Activated T-helper 17 cell treated with anti-CD3 and anti-CD28 coated beads, Interleukin-2, amount 50 U/mL, for 72 hours (primary cell): ENCODE measurements at regions not wholly inside any gene's neighbourhood (a gene's known extent, or its start where the extent isn't known, plus 50 kb on each side); places are given as distances from the start of the nearest gene placed in this dataset.

Experiments
- ATAC-seq: fragments of 150-1000 bp; cut with Tn5 transposase; replicated peaks from 2 replicates; pipeline ENCODE4 v1.10.0; 2021; ENCODE audit warnings: mild to moderate bottlenecking, moderate library complexity
- H3K27ac Mint-ChIP-seq: one replicate; pipeline ENCODE4 v1.8.0; 2022; ENCODE audit warnings: mixed read lengths
- H3K27me3 Mint-ChIP-seq: one replicate; pipeline ENCODE4 v1.8.0; 2022; ENCODE audit warnings: mixed read lengths
- H3K36me3 Mint-ChIP-seq: one replicate; pipeline ENCODE4 v1.8.0; 2022; ENCODE audit warnings: low read depth, mild to moderate bottlenecking, mixed read lengths
- H3K4me1 Mint-ChIP-seq: one replicate; pipeline ENCODE4 v1.8.0; 2022; ENCODE audit warnings: mixed read lengths
- H3K4me3 Mint-ChIP-seq: one replicate; pipeline ENCODE4 v1.8.0; 2022; ENCODE audit warnings: mild to moderate bottlenecking, mixed read lengths
- H3K9me3 Mint-ChIP-seq: one replicate; pipeline ENCODE4 v1.8.0; 2022; ENCODE audit warnings: mixed read lengths

DNA sequence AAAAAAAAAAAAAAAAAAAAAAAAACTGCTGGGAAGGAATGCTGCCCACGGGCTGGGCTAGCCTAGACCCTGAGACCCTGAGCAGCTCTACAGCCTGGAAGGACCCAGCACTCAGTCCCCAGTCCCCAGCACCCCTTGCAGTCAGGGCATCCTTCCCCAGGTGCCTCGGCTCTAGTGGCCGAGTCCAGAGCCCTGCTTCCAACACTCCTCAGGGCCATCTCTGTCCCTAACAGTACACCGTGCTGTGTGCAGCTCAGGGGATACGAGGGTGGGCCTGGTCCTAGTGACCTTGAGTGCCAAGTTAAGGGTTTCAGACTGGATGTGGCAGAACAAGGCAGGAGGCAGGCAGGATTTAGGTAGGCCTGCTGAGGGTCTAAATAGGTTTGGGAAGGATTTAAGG is 50.2 kb upstream of the LRP8 start:
- ATAC-seq: no peak
- Mint-ChIP-seq H3K27me3 (no peaks in the 10 kb centered on the region), H3K4me1 (no peaks in the 10 kb centered on the region), H3K27ac (no peak overlapping the region), H3K36me3 (no peaks in the 10 kb centered on the region), H3K9me3 (no peaks in the 10 kb centered on the region), H3K4me3 (no peak overlapping the region)

DNA sequence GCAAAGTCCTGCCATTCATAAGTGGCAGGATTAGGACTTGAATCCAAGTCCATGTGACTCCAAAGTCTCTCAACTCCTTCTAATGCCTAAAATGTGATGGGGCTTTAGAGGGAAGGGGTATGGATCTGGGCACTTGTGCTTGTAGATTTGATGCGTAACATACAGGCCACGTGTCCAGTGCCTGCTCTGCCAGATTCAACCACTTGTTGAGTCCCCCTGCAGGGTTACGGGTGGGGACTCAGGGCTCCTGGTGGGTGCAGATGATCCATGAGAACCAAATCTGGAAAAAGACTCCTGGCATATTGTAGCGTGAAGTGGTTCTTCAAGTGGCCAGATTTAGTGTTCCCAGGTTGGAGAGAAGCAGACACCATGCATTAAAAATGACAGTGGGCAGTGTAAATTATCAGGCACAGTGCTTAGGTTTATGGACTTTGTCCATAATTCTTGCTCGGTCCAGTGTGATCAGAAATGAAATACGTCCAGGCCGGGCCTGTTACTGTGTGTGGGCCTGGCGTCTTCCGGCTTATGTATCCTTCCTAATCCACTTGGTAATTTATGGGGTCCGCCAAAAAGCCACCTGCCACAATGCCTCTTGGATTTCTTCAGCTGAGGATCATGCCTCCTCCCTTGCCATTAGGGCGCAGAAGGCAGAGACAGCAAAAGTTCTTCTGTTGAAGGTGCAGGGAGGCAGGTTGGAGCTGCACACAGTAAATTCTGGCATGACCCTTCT is 51.2 kb upstream of the LRP8 start:
- Mint-ChIP-seq H3K36me3 (no peaks in the 10 kb centered on the region), H3K4me1 (no peaks in the 10 kb centered on the region), H3K4me3 (no peak overlapping the region), H3K27ac (no peak overlapping the region), H3K27me3 (no peaks in the 10 kb centered on the region), H3K9me3 (no peaks in the 10 kb centered on the region)
- no peak for ATAC-seq

DNA sequence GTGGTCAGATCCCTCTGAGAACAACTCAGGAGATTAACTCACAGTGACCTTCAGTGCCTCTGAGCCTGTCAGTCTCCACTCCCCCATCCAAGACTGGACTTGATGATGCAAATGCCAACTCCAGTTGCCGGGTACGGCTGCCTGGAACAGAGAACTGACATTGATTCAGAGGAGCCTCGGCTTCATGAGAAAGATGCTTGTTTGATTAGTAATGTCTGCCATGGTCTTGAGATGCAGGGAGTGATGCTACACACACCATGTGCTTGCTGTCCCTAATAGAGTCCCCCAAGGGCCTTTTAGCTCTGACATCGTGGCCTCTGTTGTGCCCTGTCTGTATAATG is 51.8 kb upstream of the LRP8 start:
- ATAC-seq: no peak
- Mint-ChIP-seq H3K4me1 (no peaks in the 10 kb centered on the region), H3K9me3 (no peaks in the 10 kb centered on the region), H3K27ac (no peak overlapping the region), H3K4me3 (no peak overlapping the region), H3K36me3 (no peaks in the 10 kb centered on the region), H3K27me3 (no peaks in the 10 kb centered on the region)

DNA sequence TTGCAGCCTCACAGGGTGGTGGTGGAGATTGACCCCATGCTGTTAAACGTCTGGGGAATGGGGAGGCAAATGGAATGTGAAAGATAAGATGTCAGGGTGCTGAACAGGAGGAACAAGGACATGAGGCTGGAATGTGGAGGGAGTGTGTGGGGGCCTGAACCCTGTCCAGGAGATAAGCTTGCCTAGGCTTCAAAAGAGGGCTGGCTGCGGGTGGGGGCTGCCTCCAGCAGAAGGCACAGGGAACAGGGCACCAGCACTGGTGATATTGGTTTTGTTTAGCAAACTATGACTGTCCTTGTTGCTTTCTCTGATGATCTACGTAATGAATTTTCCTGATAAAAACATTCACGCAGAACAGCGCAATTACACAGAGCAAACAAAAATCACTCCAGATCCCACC is 52.4 kb upstream of the LRP8 start:
- Mint-ChIP-seq H3K4me1 (no peaks in the 10 kb centered on the region), H3K9me3 (no peaks in the 10 kb centered on the region), H3K36me3 (no peaks in the 10 kb centered on the region)

DNA sequence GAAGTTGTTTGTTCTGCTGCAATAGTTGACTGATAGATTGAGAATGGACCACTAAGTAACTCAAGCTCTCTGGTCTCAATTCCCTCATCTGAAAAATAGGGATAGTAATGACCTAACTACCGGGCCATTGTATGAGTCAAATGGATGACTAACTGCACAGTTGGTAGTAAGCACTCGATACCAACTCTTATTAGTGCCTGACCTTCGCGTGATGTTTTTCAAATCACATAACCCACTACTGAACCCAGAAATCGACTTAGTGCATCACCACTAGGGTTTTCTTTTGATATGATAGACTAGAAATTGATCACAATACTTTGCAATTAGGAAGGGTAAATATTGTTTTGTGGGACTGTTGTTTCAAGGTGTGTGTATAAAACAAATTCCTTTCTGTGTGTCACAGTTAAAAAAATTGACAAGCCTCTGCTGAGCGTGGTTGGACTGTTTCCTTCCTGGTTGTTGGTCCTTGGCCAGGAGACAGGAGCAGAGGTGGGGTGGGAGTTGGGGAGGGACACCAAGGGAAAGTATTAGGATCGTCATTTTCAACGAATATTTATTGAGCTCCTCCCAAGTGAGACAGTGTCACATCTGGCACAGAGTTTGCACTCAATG is 54.0 kb upstream of the LRP8 start:
- no peaks in the 10 kb centered on the region for H3K4me1 Mint-ChIP-seq
- H3K27me3 Mint-ChIP-seq: no peaks in the 10 kb centered on the region
- no peak overlapping the region for H3K27ac Mint-ChIP-seq
- H3K9me3 Mint-ChIP-seq: no peaks in the 10 kb centered on the region
- no peak overlapping the region for H3K4me3 Mint-ChIP-seq
- no peak for ATAC-seq
- H3K36me3 Mint-ChIP-seq: no peaks in the 10 kb centered on the region

More for the DNA sequence above, 52.4 kb upstream of the LRP8 start:
- Mint-ChIP-seq H3K4me3 (no peak overlapping the region), H3K27me3 (no peaks in the 10 kb centered on the region), H3K27ac (no peak overlapping the region)
- no peak for ATAC-seq

DNA sequence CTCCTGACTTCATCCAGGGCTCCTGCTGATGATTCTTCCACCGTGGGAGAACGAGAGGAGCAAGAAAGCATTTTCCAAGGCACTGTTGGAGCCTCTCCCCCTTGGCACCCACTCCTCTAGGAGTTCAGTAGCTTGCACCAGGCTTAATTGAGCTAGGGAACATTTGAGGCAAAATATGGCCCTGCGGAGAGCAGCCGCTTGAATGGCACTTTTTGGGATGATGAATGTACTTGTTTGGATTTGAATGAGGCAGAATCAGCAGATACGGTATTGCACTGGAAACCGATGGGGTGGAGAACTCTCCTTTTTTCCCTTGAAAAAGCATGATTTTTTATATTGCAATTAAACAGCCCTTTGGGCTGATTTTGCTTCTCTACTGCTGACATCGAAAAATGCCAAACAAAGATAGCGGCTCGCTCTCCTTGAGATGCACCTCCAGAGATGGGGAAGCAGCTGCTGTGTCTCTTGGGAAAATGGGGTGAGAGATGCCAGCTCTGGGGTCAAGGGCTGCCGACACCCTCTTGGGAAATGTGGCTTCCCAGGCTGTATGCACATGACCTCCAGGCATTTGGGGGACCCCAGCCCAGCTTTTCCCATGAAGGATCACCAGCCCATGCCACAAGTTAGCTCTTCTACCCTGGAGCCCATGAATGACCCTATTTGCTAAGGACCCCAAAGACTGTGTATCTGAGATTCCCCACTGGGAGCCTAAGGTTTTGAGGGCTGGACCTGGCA is 55.4 kb upstream of the LRP8 start:
- H3K4me3 Mint-ChIP-seq: no peak overlapping the region
- ATAC-seq: no peak

DNA sequence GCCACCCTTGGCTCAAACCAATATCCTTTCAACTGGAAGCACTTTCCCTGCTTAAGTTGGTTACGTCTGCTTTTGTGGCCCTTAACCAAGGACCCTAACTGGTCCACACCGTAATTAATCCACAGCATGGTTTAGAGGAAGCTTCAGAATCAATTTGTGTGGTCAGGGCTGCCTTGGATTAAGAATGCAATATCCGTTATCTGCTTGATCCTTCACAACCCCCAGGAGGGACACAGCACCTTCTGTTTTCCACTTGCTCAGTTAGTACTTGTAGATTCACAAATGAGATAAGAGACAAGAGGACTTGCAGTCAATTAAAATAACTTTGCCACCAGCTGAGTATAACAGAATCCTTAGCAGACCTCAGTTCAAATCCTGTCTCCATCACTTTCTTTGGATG is 56.9 kb upstream of the LRP8 start:
- Mint-ChIP-seq H3K9me3 (no peaks in the 10 kb centered on the region), H3K4me1 (no peaks in the 10 kb centered on the region)

More for the DNA sequence above, 55.4 kb upstream of the LRP8 start:
- Mint-ChIP-seq H3K4me1 (no peaks in the 10 kb centered on the region), H3K27ac (no peak overlapping the region), H3K27me3 (peaks cover 4% of the 10 kb centered on the region), H3K9me3 (no peaks in the 10 kb centered on the region), H3K36me3 (no peaks in the 10 kb centered on the region)

DNA sequence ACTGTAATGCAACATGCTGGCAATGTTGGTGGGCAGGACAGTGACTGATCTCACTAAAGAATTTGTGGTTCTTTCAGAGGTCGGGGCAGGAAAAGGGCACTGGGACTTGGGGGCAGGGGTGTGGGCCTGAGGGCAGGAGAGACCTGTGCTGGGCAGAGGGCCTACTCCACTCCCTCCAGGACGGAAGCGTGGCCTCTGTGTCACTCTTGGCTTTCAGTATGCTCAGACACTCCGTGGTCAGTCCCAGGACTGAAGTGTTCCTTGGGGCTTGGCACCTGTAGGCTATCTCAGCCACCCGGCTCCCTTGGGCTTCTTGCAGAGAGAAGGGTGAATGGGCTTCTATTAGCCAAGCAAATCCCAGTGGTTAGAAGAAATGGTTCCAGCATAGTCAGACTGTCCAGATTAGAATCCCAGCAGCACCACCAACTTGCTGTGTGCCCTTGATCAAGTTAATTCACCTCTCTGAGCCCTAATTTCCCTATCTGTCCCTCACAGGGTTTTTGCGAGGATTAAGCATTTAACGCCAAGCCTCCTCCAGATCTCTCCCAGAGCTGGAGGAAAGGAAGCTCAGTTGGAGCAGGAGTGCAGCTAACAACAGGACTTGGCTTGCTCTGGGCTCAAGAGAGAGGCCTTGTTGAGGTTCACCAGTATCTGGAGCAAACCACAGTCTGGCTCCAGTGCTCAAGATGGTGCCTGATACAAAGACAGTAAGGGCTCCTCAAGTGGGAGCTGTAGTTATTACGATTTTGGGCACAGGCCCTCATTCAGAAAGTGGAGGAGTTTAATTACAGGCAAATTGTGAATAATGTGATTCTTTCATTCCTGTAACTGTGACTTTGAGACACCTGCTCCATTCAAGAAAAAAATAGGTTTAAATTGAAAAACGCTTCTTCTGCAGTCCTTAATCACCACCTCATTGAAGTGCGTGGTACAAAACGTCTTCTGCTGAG is 57.7 kb upstream of the LRP8 start:
- H3K4me3 Mint-ChIP-seq: no peak overlapping the region
- H3K27me3 Mint-ChIP-seq: peaks cover 4% of the 10 kb centered on the region
- ATAC-seq: no peak
- H3K27ac Mint-ChIP-seq: no peak overlapping the region
- no peaks in the 10 kb centered on the region for H3K9me3 Mint-ChIP-seq
- H3K4me1 Mint-ChIP-seq: no peaks in the 10 kb centered on the region
- no peaks in the 10 kb centered on the region for H3K36me3 Mint-ChIP-seq

More for the DNA sequence above, 56.9 kb upstream of the LRP8 start:
- H3K27me3 Mint-ChIP-seq: peaks cover 4% of the 10 kb centered on the region
- no peak overlapping the region for H3K27ac Mint-ChIP-seq
- no peak overlapping the region for H3K4me3 Mint-ChIP-seq
- ATAC-seq: no peak
- no peaks in the 10 kb centered on the region for H3K36me3 Mint-ChIP-seq

DNA sequence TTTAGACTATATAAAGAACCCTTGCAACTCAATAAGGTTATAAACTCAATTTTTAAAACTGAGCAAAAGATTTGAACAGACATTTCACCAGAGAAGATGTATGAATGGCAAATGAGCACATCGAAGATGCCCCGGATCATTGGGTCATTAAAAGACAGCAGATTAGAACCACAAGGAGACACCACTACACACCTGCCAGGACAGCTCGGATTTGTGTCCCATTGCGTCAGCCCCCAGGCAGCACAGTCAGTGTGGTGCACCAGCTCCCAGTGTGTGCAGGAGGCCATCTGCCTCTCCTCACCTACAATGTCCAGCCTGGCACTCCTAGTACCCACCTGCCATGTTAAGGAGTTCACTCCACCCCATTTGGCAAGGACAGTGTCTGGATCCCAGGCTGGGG is 61.1 kb upstream of the LRP8 start:
- H3K4me1 Mint-ChIP-seq: no peaks in the 10 kb centered on the region
- H3K36me3 Mint-ChIP-seq: no peaks in the 10 kb centered on the region
- H3K4me3 Mint-ChIP-seq: no peak overlapping the region
- ATAC-seq: no peak
- H3K27ac Mint-ChIP-seq: no peak overlapping the region
- H3K27me3 Mint-ChIP-seq: peaks cover 4% of the 10 kb centered on the region
- H3K9me3 Mint-ChIP-seq: no peaks in the 10 kb centered on the region

DNA sequence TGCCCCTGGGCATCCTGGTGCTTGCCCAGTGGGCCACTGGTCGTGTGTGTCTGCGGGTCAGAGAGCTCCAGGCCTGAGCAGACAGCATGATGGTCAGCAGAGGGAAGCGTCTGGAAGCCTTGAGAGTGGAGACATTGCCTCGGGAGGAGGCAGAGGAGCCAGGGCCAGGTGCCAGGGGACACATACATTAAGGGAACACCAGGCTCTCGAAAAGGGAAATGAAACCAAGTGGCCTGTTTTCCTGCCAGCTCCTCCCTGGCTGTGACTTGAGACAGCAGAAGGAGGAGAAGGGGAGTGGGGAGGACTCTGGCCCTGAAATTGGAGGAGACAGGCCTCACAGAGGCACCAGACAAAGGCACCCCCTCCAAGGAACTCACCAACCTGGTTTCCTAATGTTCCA is 62.4 kb upstream of the LRP8 start:
- peaks cover 4% of the 10 kb centered on the region for H3K27me3 Mint-ChIP-seq
- no peaks in the 10 kb centered on the region for H3K36me3 Mint-ChIP-seq
- H3K4me3 Mint-ChIP-seq: no peak overlapping the region
- ATAC-seq: no peak
- no peaks in the 10 kb centered on the region for H3K4me1 Mint-ChIP-seq
- peak overlapping the region; percentile 32 for H3K27ac Mint-ChIP-seq
- H3K9me3 Mint-ChIP-seq: no peaks in the 10 kb centered on the region

DNA sequence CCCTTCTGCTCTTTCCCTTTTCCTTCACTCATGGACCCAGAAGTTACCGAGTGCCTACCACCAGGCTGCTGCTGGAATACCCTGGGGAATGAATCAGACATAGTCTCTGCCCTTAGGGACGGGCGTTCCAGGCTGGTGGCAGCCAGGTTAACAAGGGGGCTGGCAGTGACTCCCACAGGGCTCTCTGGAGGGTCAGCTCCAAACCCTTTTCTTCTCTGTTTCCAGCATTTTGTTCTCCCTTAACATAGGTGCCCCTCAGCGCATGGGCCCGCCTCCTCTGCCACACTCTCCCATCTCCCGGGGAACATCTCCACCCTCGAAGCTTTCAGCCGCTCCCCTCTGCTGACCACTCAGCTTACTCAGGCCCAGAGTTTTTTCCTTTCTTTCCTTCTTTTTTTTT is 62.9 kb upstream of the LRP8 start:
- Mint-ChIP-seq H3K27ac (no peak overlapping the region), H3K36me3 (no peaks in the 10 kb centered on the region), H3K4me1 (no peaks in the 10 kb centered on the region), H3K9me3 (no peaks in the 10 kb centered on the region), H3K4me3 (no peak overlapping the region), H3K27me3 (peaks cover 4% of the 10 kb centered on the region)
- ATAC-seq: no peak

DNA sequence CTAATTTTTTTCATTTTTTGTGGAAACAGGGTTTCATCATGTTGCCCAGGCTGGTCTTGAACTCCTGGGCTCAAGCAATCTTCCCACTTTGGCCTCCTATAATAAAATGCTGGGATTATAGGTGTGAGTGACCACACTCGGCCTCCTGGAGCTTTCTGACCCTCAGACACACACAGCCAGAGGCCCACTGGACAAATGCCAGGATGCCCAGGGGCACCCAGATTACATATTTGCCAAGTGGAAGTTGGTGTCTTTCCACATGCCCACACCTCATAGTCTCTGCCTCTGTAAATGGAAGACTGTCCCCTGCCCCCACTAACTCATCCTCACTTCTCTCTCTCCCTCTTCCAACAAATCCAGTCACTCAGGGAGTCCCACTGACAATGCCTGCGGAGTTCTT is 63.4 kb upstream of the LRP8 start:
- H3K27ac Mint-ChIP-seq: no peak overlapping the region
- no peaks in the 10 kb centered on the region for H3K36me3 Mint-ChIP-seq
- no peak overlapping the region for H3K4me3 Mint-ChIP-seq
- H3K27me3 Mint-ChIP-seq: peaks cover 4% of the 10 kb centered on the region
- no peaks in the 10 kb centered on the region for H3K9me3 Mint-ChIP-seq
- no peaks in the 10 kb centered on the region for H3K4me1 Mint-ChIP-seq
- ATAC-seq: no peak

DNA sequence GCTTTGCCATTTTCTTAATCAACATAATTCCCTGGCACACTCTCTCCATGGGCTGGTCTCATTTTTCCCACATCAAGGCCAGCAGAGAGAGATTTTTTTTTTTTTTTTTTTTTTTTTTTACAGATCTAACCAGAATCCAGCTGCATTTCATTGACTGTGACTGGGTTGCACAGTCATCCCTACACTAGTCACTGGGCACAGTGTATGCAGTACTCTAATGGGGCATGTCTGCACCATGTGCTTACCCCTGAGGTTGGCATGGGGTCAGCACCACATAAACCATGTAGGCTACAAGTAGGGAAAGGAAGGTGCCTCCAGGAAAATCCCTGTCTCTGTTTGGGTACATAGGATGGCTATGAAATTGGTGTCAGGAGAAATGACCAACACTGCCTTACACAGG is 64.1 kb upstream of the LRP8 start:
- Mint-ChIP-seq H3K36me3 (no peaks in the 10 kb centered on the region), H3K27ac (no peak overlapping the region), H3K27me3 (peaks cover 4% of the 10 kb centered on the region), H3K4me1 (no peaks in the 10 kb centered on the region), H3K9me3 (no peaks in the 10 kb centered on the region), H3K4me3 (no peak overlapping the region)
- no peak for ATAC-seq

DNA sequence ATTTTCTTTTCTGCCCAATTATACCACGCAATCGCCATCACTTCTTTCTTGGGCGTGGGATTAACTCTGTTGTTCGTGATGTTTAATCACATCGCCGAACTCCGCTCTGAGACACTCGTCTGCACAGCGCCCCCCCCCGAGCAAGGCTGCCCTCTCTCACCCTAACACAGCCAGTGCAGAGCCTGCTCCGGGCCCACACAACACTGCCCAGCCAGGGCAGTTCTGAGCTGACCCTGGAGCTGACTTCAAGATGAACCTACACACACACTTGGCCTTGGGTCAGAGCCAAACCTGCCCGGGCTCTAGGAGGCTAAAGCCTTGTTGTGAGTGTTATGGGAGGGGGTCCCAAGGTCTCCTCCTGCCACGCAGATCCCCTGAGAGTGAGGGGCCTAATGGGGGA is 64.6 kb upstream of the LRP8 start:
- H3K27me3 Mint-ChIP-seq: peaks cover 4% of the 10 kb centered on the region
- H3K36me3 Mint-ChIP-seq: no peaks in the 10 kb centered on the region
- H3K4me3 Mint-ChIP-seq: no peak overlapping the region
- no peaks in the 10 kb centered on the region for H3K4me1 Mint-ChIP-seq
- H3K27ac Mint-ChIP-seq: no peak overlapping the region
- no peaks in the 10 kb centered on the region for H3K9me3 Mint-ChIP-seq
- ATAC-seq: no peak
